ENCODE measurements at regions not wholly inside any gene's neighbourhood (a gene's known extent, or its start where the extent isn't known, plus 50 kb on each side); places are given as distances from the start of the nearest gene placed in this dataset.

DNA sequence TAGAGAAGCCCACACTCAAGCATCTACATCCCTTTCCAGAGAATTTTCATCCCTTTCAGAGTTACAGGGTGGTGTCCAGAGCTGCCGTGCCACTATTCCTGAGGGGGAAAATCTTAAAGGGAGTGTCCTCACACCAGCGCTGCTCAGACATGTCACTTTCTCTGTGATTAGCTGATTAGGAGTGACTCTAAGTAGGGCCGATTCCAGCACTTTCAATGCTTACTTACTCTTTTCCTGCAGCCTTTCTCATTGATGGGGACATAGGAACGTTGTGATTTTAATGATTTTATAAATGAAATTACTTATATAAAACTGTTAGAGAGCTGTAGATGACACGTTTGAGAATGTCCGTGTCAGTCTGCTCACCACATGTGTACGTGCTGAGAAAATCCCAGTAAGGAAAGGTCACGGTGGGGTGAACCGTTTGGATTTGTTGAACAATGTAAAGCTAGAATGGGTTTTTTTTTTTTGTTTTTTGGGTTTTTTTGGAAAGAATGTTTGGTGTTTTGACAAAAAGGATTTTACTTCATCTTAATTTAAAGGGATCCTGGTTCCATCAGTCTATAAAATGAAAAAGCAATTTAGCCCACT is 56.6 kb upstream of the SPATA13 start:
- H3K4me1 ChIP-seq = no peaks in the 10 kb centered on the region
- no peak overlapping the region for H3K27ac ChIP-seq
- no peaks in the 10 kb centered on the region for H3K27me3 ChIP-seq
- DNase-seq (no peak), ATAC-seq (ENCODE audit: low FRiP score in 2 of 2) (no peak)
- H3K36me3 ChIP-seq = no peaks in the 10 kb centered on the region
- TF ChIP-seq, protein P1, sequence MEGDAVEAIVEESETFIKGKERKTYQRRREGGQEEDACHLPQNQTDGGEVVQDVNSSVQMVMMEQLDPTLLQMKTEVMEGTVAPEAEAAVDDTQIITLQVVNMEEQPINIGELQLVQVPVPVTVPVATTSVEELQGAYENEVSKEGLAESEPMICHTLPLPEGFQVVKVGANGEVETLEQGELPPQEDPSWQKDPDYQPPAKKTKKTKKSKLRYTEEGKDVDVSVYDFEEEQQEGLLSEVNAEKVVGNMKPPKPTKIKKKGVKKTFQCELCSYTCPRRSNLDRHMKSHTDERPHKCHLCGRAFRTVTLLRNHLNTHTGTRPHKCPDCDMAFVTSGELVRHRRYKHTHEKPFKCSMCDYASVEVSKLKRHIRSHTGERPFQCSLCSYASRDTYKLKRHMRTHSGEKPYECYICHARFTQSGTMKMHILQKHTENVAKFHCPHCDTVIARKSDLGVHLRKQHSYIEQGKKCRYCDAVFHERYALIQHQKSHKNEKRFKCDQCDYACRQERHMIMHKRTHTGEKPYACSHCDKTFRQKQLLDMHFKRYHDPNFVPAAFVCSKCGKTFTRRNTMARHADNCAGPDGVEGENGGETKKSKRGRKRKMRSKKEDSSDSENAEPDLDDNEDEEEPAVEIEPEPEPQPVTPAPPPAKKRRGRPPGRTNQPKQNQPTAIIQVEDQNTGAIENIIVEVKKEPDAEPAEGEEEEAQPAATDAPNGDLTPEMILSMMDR (IDR thresholded peaks at IDR 0.05) = no peak
- TF ChIP-seq EP300 (IDR thresholded peaks at IDR 0.05) (no peak), POLR2AphosphoS5 (IDR thresholded peaks at IDR 0.05) (no peak), POLR2A (IDR thresholded peaks at IDR 0.05) (no peak)
- no peaks in the 10 kb centered on the region for H3K9me3 ChIP-seq
- H3K4me3 ChIP-seq = no peak overlapping the region
- WGBS, 2 donors = 62 to 72% methylated on average over 9 of the region's 9 CpGs

DNA sequence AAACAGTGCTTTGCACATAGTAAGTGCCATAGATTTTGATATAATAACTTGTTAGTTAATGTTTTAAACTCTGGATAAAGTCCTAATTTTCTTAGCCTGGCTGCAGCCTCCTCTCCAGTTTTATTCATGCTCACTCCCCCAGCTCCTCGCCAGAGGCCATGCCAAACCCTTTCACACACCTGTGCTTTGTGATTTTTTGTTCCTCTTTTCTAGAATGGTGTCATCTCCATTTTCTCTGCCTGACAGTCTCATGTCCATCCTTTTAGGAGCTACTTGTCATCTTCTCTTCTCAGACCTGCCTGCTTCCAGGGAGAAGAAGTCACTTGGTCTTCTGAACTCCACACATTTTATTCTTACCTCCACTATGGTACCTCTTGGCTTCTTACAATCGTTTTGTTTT is 55.8 kb upstream of the SPATA13 start:
- H3K4me1 ChIP-seq = no peaks in the 10 kb centered on the region

DNA sequence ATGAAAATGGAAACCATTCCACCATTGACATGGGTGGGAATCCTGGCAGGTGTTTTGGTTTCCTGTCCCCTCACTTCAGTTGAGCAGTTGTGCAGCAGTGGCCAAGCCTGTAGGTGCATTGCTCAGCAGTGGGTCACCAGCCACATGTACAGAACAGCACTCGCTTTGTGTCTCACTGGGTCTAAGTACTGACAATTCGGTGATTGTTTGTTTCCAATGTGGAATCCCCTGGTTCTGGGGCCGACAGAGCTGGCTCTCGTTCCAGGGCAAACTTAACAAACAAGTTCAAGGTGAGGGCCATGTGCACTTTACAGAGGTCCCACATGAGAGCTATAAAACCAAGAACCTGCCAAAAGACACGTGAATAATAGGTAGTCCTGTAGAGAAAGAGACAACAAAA is 54.1 kb upstream of the SPATA13 start:
- ATAC-seq (ENCODE audit: low FRiP score in 2 of 2) (no peak), DNase-seq (no peak)
- WGBS, 2 donors = 67 to 76% methylated on average over 5 of the region's 5 CpGs
- TF ChIP-seq POLR2A (IDR thresholded peaks at IDR 0.05) (no peak), EP300 (IDR thresholded peaks at IDR 0.05) (no peak), POLR2AphosphoS5 (IDR thresholded peaks at IDR 0.05) (no peak)
- TF ChIP-seq, protein P1 (IDR thresholded peaks at IDR 0.05) = no peak
- no peaks in the 10 kb centered on the region for H3K36me3 ChIP-seq
- H3K4me1 ChIP-seq = no peaks in the 10 kb centered on the region
- no peaks in the 10 kb centered on the region for H3K9me3 ChIP-seq
- no peaks in the 10 kb centered on the region for H3K27me3 ChIP-seq
- H3K4me3 ChIP-seq = no peak overlapping the region
- H3K27ac ChIP-seq = no peak overlapping the region

More for the DNA sequence above, 55.8 kb upstream of the SPATA13 start:
- no peaks in the 10 kb centered on the region for H3K36me3 ChIP-seq
- TF ChIP-seq POLR2A (IDR thresholded peaks at IDR 0.05) (no peak), POLR2AphosphoS5 (IDR thresholded peaks at IDR 0.05) (no peak), EP300 (IDR thresholded peaks at IDR 0.05) (no peak)
- TF ChIP-seq, protein P1 (IDR thresholded peaks at IDR 0.05) = no peak
- no peak overlapping the region for H3K27ac ChIP-seq
- H3K4me3 ChIP-seq = no peak overlapping the region
- 62 to 74% methylated on average over 2 of the region's 2 CpGs for WGBS, 2 donors
- no peak for ATAC-seq (ENCODE audit: low FRiP score in 2 of 2)
- no peaks in the 10 kb centered on the region for H3K27me3 ChIP-seq
- H3K9me3 ChIP-seq = no peaks in the 10 kb centered on the region
- no peak for DNase-seq

DNA sequence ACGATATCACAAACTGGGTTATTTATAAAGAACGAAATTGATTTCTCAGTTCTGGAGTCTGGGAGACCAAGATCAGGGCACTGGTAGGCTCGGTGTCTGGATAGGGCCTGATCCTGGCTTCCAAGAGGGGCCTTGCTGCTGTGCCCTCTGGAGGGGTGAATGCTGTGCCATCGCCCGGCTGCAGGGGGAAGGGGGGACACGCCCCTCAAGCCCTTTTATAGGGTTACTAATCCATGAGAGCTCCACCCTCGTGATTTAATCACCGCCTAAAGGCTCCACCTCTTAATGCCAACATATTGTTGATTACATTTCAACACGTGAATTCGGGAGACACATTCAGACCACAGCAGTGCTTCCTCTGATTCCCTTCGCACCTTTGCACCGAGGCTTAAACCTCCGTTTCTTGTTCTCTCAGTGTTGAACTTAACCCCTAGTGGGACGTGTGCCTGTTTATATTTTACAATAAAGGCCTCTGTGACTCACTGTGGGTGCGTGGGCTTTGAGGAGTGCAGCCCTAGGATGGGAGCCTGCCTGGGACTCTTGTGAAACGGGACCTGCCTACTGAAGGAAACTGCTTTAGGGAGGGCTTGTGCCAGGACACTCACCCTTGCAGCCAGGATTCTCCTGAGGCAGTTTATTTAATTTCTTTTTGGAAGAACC is 52.4 kb upstream of the SPATA13 start:
- Histone ChIP-seq H3K27me3 (no peaks in the 10 kb centered on the region), H3K4me3 (no peak overlapping the region), H3K4me1 (peaks cover 0 to 5% (median 0%) of the 10 kb centered on the region in 4 donors), H3K36me3 (no peaks in the 10 kb centered on the region), H3K9me3 (no peaks in the 10 kb centered on the region), H3K27ac (no peak overlapping the region)
- WGBS, 2 donors = 85 to 87% methylated on average over 16 of the region's 16 CpGs
- DNase-seq (peak in 1 of 2 donors; percentile 15), ATAC-seq (ENCODE audit: low FRiP score in 2 of 2) (no peak)
- TF ChIP-seq POLR2AphosphoS5 (IDR thresholded peaks at IDR 0.05) = no peak
- no peak for TF ChIP-seq POLR2A (IDR thresholded peaks at IDR 0.05)
- no peak for TF ChIP-seq EP300 (IDR thresholded peaks at IDR 0.05)
- TF ChIP-seq, protein P1 (IDR thresholded peaks at IDR 0.05) = no peak

DNA sequence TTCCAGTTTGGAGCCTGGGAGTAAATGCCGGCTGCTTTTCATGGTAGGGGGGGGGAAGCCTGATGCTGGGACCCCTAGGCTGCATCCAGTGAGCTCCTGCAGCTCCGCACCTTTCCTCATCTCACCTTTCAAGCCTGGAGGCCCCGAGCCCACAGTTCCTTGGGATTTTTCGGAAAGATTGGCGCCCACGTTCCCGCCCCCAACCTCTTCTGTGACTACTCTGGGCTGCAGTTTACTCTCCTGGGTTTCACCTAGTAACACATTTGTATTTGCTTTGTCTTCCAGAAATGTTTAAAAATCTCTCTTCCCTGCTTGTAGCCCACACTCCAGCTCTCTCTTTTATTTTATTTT is 51.9 kb upstream of the SPATA13 start:
- TF ChIP-seq POLR2AphosphoS5 (IDR thresholded peaks at IDR 0.05) = no peak
- TF ChIP-seq, protein P1 (IDR thresholded peaks at IDR 0.05) = no peak
- TF ChIP-seq POLR2A (IDR thresholded peaks at IDR 0.05) = no peak
- TF ChIP-seq EP300 (IDR thresholded peaks at IDR 0.05) = no peak
- 92 to 96% methylated on average over 7 of the region's 7 CpGs for WGBS, 2 donors
- Histone ChIP-seq H3K9me3 (no peaks in the 10 kb centered on the region), H3K36me3 (no peaks in the 10 kb centered on the region), H3K4me1 (peaks cover 0 to 5% (median 0%) of the 10 kb centered on the region in 4 donors), H3K4me3 (no peak overlapping the region), H3K27ac (no peak overlapping the region), H3K27me3 (no peaks in the 10 kb centered on the region)
- DNase-seq (no peak), ATAC-seq (ENCODE audit: low FRiP score in 2 of 2) (no peak)

Data from upper lobe of left lung (tissue), 6 donors.